Left hindlimb (tissue), 1 donor: ENCODE measurements at regions not wholly inside any gene's neighbourhood (a gene's known extent, or its start where the extent isn't known, plus 50 kb on each side); places are given as distances from the start of the nearest gene placed in this dataset.
A peak's percentile ranks its signal among the peaks of the same experiment; 100 is the strongest.
"Not testable (repeated sequence)": the region's sequence is repeated elsewhere in the genome, so short reads cannot be mapped to it uniquely, and the experiment has no call there.

ENCODE experiments used
- DNase-seq: peaks from one replicate; pipeline ENCODE4 v3.0.0-alpha.2; 2018

DNA sequence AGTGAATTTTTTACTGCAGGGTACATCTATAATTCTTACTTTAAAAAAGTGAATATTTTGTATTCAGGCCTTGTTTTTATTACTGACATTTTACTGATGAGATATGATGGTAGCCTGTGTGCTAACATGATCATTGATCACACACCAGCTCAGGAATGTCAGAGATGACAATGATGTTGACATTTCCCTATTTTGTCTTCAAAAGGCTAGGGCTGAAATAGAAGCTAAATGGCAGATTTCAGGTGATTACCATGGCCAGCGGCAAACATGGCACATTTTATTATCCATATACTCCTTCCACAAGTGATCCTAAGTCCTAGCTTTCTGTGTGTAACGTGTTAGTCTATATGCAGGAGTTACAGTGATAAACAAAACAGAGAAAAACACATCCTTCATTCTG is 544.3 kb upstream of the MIR17HG start:
- no peak for DNase-seq

DNA sequence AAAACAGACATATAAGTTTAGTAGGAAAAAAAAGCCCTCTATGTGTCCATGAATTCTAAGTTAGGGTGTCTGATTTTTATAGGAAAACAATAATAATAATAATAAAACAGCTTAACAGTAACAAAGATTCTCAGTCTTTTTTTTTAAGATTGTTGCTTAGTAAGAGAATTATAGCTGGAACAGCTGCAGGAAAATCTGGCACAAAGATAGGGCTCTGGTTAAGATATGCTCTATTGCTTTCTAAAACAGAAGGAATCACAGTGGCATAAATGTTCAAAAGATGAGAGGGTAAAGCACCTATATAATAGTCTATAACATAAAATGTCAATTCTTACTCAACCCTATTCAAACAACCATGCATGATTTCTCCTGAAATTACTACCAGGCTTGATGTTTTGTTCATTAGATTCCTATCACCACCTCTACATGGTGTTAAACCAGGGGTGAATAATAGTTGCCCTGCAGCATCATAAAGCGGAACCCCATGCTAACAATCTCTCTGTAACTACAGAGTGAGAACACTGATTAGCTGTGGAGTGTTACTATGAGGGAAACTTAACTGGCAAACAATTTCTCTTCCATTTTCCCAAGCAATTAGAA is 541.4 kb upstream of the MIR17HG start:
- no peak for DNase-seq

DNA sequence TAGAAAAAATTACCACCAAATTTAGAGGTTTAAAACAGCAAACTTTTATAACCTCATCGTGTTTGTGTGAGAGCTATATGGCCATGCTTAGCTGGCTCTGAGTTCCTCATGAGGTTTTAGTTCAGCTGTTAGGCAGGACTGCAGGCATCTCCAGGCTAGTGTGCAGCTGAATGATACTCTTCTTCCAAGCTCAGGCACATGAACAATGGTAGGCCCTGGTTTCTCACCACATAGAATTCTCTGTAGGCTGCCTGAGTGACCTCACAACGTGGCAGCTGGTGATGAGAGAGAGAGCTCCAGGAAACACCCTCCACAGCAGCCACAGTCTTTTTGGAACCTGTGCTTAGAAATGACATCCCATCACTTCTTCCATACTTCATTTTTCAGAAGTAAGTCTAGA is 540.6 kb upstream of the MIR17HG start:
- peak; percentile 46 for DNase-seq

DNA sequence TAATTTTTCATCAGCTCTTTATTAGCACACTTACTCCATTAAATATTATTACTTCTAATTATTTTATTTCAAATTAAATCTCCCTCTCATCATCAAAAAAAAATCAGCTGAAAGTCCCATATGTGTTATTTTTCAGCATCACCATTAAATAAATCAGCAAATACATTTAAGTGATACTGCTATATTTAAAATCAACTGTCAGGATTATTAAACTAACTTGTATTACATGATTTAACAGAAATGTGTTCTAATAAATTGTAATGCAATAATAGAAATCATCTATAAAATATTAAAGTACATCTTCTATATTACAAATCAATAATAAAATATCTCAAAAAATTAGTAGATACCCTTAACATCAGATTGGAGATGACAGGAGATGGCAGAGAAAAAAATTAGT is 538.6 kb upstream of the MIR17HG start:
- DNase-seq, result no peak

DNA sequence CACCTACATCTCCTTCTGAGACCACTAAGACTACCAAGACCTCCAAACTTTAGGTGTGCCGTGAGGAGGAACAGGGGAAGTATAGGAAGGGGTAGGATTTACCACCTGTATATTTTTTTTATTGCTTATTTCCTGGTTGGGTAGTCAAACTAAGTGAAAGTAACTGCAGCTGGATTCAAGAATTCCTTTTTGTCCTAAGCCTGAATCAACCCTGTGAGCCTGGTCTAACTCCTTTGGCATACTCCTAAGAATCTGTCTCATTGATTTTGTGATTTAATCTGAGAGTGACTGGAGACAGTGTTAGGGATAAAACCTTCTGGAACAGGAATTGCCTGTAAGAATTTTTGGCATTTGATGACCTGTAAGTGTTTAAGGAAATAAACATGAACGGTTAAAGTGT is 523.5 kb upstream of the MIR17HG start:
- DNase-seq, result no peak

DNA sequence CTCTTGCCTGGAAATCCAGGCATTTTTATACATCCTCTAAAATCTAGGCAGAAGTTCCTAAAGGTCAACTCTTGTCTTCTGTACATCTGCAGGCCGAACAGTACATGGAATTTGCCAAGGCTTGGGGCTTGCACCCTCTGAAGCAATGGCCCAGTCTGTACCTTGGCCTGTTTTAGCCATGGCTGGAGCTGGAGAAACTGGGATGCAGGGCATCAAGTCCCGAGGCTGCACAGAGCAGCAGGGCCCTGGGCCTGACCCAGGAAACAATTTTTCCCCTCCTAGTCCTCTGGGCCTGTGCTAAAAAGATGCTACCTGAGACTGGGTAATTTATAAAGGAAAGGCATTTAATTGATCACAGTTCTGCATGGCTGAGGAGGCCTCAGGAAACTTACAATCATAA is 520.8 kb upstream of the MIR17HG start:
- no peak for DNase-seq

DNA sequence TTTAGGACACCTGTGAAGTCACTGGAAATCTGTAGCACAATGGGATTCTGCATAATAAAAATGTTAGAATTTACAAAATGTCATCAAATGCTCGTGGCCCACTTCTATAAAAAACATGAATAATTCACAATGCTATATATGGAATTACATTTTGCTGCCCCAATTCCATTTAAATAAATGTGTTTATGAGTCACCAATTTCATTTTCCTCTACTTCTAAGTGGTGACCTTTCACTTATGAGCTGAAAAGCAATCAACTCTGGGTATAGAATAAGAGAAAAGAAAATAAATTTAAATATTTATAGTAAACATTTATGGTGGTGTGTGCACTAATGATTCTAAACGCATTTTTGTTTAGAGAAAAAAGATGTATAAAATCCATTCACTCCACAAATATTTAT is 516.7 kb upstream of the MIR17HG start:
- no peak for DNase-seq

DNA sequence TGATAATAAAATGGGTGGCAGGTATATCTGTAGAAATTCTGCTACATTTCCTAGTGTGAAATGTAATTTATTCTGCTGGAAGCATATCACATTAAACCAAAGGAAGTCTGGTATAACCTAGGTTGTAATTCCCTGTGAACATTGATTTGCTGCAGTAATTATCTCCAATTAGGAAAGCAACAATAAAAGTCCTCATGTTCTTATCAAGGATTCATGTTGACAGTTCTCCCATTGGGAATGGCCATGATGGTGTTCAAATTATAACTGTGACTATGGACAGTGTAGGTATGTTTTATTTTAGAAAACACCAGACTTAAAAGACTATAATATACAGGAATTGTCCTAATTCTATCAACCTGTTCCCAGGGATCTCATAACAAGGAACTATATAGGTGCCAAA is 513.5 kb upstream of the MIR17HG start:
- DNase-seq, result no peak

DNA sequence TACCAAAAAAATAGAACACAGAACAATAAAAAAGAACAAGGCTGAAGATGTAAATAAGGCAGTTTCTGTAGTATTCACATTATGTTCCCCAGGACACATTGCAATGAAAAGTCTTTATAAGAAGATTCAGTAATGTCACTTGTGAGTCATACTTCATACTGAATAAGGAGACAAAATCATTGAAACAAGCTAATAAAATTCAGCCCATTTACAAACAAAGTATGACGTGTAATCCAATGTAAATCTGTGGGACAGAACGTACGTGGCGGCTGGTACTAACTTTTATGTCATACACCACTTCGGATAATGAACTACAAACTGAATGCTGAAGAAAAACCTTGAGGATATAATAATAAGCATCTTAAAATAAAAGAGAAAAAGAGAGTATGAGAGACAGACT is 512.8 kb upstream of the MIR17HG start:
- DNase-seq, result no peak

DNA sequence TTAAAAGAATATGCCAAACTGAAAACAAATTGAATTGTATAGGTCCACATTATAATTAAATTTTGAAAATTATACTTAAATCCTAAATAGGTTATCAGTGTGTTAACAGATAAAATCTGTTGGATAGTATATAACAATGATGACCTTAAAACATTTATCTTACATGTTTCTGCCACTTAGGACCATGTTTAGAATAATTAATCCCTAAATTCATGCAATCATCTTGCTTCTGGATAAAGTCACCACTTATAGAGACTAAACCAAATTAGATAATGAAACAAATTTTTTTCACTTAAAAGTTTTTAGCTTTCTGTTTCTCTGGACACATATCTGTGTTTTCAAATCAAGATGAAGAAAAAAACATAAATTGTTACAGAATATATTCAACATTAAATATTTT is 511.7 kb upstream of the MIR17HG start:
- no peak for DNase-seq

DNA sequence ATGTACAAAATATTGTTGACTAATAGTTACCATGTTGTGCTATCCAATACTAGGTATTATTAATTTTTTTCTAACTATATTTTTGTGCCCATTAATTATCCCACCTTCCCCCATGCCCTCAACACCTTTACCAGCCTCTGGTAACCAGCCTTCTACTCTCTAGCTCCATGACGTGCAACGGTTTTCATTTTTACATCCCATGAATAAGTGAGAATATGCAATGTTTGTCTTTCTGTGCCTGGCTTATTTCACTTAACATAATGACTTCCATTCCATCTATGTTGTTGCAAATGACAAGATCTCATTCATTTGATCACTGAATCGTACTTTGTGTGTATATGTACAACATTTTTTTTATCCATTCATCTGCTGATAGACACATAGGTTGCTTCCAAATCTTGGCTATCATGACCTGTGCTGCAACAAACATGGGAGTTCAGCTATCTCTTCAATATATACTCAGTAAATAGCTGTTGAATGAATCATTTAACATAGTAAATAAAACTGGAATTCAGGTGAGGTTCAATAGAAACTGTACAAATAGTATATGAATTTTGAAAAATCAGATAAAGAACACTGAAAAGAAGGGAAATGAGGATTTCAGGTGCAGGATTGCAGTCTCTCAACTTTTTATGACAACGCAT is 509.0 kb upstream of the MIR17HG start:
- DNase-seq, result no peak

DNA sequence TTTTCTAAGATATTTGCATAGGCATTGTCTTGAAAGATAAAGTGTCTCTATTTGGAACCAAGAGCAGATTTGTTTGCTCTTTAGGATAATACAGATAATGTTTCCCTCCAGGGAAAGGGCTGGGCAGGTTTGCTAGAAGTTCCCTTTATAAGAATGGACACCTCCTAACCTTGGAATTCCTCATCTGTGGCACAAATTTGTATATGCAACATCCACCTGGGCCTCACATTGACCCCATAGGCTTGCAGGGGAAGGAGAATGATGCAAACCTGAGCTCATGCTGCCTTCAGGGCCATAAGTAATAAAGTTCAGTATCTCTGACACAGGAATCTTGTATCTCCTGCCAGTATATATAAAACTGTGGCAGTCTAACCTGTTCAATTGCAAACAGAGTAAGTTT is 508.4 kb upstream of the MIR17HG start:
- no peak for DNase-seq

DNA sequence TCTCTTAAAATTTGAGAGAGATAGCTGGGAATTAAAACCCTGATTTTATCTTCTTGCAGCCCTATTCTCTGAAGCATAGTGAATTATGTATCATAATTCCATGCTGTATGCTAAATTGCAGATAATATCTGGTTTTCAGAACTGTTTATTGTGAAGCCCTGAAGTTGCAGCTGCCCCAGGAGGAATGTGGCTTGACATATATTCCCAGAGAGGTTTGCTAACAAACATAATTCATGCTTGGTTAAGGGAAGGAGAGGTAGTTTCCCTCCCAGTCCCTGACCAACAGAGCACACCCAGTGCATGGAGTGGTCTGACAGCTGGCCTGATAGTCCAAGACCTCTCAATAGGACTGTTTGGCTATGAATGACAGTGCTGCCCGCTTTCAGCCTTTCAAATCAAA is 500.6 kb upstream of the MIR17HG start:
- no peak for DNase-seq

DNA sequence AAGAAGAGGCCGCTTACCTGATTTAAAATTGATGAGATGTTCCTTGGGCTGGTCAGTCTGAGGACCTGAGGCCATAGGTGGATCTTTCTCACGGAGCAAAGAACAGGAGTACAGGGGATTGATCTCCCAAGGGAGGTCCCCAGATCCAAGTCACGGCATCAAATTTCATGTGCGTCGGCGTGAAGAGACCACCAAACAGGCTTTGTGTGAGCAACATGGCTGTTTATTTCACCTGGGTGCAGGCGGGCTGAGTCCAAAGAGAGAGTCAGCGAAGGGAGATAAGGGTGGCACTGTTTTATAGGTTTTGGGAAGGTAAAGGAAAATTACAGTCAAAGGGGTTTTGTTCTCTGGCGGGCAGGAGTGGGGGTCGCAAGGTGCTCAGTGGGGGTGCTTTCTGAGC is 493.8 kb upstream of the MIR17HG start:
- DNase-seq, result not testable (repeated sequence)

DNA sequence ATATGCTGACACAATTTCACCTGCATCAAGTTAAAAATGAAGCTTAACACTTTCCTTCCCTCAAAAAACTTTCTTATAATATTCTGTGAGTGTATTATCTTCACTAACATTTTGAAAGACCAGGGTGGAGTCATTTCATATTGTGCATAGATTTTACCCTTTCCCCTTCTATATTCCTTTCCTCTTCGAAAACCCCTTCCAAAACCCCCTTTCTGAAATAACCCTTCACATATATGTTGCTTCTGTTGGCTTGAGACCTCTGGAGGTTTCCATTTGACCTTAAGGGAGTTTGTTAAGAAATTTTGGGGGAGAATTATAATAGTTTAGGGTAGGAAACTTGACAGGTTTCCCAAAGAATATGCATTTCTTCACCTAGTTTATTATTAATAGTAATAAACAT is 489.6 kb upstream of the MIR17HG start:
- no peak for DNase-seq

DNA sequence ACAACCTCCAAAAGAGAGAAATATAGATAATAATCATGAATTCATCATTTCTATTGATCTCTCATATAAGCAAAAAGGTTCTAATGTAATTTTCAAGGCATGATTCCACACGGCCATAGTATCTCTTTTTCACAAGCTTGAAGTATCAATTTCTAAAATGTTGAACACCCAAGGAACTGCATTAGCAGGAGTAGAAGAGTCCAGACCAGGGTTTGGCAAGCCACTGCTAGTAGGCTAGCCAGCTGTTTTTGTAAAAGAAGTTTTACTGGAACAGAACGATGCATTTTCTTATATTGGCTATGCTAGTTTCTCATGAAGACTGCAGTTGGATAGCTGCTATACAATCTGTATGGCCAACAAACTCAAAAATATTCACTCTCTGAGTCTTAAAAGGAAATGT is 481.5 kb upstream of the MIR17HG start:
- peak; percentile 44 for DNase-seq

DNA sequence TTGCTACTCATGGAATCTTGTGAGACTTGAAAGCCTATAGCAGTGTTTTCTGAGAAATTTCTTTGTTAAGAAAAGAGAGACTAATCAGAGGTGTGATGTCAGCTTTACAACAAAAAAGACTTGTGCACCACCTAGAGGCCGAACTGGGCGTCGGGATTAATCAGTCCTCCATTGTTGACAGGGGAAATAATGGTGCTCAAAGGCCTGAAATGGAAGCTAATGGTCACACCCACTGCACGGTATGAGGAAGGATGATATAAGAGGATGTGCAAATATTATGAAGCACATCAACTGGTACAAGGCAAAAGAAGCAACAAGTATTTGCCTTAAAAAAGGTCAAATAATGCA is 480.2 kb upstream of the MIR17HG start:
- DNase-seq, result peak; percentile 44

DNA sequence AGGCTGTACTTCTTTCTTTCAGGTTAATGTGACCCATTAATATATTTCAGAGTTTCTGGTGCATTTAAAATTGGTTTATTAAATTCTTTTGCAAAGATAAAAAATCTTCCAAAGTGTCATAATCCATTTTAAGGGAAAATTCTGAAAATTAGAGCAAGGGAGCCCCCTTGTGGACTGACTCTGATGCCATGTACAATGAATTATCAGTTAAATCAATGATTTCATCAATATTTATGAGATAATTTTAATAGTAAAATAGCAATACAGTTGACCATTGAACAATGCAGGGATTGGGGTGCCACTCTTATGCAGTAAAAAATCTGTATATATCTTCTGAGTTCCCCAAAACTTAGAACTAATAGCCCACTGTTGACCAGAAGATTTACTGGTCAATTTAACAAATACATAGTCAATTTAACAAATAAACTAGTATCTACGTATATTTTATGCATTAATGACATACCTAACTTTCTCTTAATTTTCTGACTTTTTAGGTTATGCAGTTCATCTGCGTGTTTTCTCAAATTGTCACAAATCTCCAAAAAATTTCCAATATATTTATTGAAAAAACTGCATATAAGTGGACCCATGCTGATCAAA is 479.1 kb upstream of the MIR17HG start:
- DNase-seq, result no peak

DNA sequence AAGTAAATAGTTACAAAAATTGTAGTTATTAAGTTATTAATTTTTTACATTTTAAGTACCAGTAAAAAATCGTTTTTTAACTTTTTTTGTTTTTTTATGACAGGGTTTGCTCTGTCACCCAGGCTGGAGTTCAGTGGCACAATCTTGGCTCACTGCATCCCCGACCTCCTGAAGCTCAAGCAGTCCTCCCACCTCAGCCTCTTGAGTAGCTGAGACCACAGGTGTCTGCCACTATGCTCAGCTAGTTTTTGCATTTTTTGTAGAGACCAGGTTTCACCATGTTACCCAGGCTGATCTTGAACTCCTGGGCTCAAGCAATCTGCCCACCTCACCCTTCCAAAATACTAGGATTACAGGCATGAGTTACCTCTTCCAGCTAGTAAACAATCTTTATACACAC is 477.9 kb upstream of the MIR17HG start:
- no peak for DNase-seq

DNA sequence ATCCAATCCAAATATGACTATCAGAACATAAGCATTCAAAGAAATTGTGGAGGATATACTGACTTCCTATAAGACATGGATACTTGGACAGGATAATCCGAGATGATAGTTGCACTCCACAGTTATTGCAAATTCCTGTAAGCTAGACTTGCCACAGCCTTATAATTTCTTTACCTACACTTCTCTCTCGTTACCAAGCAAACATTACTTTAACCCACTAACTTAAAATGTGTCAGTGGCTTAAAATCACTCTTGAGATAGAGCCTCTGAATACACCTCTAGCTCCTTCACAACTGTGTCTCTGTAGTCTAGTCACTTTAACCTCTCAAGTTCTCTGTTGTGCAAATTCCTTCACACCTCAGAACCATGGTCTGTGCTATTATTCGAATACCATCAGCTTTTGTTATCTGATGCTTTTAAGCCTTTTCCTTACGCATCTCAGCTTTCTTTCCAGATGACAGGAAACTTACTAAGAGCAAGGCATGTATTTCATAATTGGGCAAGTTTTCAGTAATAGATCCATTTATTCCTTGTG is 474.9 kb upstream of the MIR17HG start:
- no peak for DNase-seq

DNA sequence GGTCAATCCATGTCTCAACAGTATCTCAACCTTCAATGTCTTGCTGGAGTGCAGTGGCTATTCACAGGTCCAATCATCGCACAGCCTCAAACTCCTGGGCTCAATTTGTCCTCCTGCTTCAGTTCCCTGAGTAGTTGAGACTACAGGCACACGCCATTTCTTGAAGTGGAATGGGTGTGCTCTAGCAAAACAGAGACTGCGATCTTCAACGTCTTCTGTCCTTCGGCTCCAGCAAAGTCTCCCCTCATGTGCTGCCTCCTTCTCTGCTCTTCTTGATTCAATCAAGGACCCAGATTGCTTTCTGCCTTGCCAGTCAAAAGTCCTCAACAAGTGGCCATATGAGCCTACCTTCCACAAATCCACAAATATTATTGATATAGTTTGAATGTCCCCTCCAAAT is 466.7 kb upstream of the MIR17HG start:
- DNase-seq, result no peak

DNA sequence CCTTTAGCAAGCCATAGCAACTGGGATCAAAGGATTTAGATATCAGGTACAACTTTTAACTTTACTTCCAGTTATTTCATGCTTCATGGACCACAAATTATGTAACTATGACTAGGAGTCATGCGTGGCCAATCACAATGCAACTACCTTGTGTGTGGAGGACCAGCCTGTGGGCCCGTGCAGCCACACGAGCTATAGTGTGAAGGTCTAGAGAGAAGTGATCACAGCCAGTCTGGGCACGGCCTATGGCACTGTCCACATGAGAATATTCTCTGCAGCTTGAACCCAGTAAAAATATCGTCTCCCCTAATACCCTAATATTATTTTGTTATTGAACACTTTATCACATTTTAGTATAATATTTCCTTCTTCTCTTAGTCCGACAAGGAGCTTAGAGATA is 464.9 kb upstream of the MIR17HG start:
- DNase-seq, result no peak

DNA sequence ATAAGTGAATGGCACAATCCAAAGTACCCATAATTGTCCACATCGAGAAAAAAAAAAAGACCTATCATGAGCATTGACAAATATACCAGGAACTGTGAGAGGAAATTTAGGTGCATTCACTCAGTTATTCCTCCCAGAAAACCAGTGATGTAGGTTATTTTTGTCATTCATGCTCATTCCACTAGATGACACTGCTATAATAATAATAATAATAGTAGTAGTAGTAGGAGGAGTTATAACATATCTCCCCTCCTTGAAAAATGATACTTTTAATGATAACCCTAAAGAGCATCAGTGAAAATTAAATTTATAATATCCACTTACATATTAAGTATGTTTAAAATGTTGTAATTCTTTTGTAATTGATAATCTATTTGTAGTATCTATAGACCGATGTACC is 463.9 kb upstream of the MIR17HG start:
- DNase-seq, result no peak

DNA sequence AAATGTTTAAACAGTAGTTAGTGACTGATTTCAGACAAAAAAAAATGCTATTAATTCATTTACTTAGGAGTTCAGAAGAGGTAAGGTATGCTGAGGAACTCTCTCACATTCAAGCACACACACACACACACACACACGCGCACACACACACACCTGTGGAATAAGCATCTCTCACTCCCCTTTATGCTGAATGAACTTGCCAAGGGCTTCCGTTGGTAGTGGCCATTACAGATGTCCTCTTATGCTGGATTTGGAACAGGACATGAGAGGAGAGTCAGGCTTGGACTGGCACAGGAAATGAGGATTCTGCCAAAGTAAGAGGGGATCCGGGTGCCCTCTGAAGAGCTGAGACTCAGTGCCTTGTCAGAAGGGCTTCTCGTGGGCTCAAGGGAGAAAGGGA is 463.4 kb upstream of the MIR17HG start:
- DNase-seq, result no peak
